ENCODE measurements at regions not wholly inside any gene's neighbourhood (a gene's known extent, or its start where the extent isn't known, plus 50 kb on each side); places are given as distances from the start of the nearest gene placed in this dataset.

GRCh38 chr4:84366907-84367306 is 132.2 kb downstream of the NKX6-1 start:
- DNase-seq (ENCODE audit: low read depth), result no peak
- no peak for TF ChIP-seq CTCF (IDR thresholded peaks at IDR 0.05; ENCODE audit: control insufficient read depth, insufficient read depth, low read depth, low read length, missing control alignments)
- no peak overlapping the region for H3K4me3 ChIP-seq (ENCODE audit: control insufficient read depth, low read depth, low read length)

GRCh38 chr4:84366161-84366560 is 132.9 kb downstream of the NKX6-1 start:
- no peak for TF ChIP-seq CTCF (IDR thresholded peaks at IDR 0.05; ENCODE audit: control insufficient read depth, insufficient read depth, low read depth, low read length, missing control alignments)
- no peak overlapping the region for H3K4me3 ChIP-seq (ENCODE audit: control insufficient read depth, low read depth, low read length)
- DNase-seq (ENCODE audit: low read depth), result no peak

GRCh38 chr4:84362896-84363655 is 136.0 kb downstream of the NKX6-1 start:
- no peak overlapping the region for H3K4me3 ChIP-seq (ENCODE audit: control insufficient read depth, low read depth, low read length)
- TF ChIP-seq CTCF (IDR thresholded peaks at IDR 0.05; ENCODE audit: control insufficient read depth, insufficient read depth, low read depth, low read length, missing control alignments), result no peak
- no peak for DNase-seq (ENCODE audit: low read depth)

- H3K4me3 ChIP-seq (ENCODE audit: control insufficient read depth, low read depth, low read length), result no peak overlapping the region
- DNase-seq (ENCODE audit: low read depth), result no peak
- TF ChIP-seq CTCF (IDR thresholded peaks at IDR 0.05; ENCODE audit: control insufficient read depth, insufficient read depth, low read depth, low read length, missing control alignments), result no peak
Measured at GRCh38 chr4:84342161-84342560, 156.9 kb downstream of the NKX6-1 start.

- no peak for DNase-seq (ENCODE audit: low read depth)
- no peak for TF ChIP-seq CTCF (IDR thresholded peaks at IDR 0.05; ENCODE audit: control insufficient read depth, insufficient read depth, low read depth, low read length, missing control alignments)
Measured at GRCh38 chr4:84341559-84341958, 157.5 kb downstream of the NKX6-1 start.

GRCh38 chr4:84338367-84338766 is 160.7 kb downstream of the NKX6-1 start:
- H3K4me3 ChIP-seq (ENCODE audit: control insufficient read depth, low read depth, low read length), result no peak overlapping the region
- DNase-seq (ENCODE audit: low read depth), result no peak
- TF ChIP-seq CTCF (IDR thresholded peaks at IDR 0.05; ENCODE audit: control insufficient read depth, insufficient read depth, low read depth, low read length, missing control alignments), result no peak

More at GRCh38 chr4:84341559-84341958, 157.5 kb downstream of the NKX6-1 start:
- H3K4me3 ChIP-seq (ENCODE audit: control insufficient read depth, low read depth, low read length), result no peak overlapping the region

All from AG09309 (cell line).